HFFc6 (cell line): ENCODE measurements at regions not wholly inside any gene's neighbourhood (a gene's known extent, or its start where the extent isn't known, plus 50 kb on each side); places are given as distances from the start of the nearest gene placed in this dataset.

Source experiments
- DNase-seq: peaks from one replicate; pipeline ENCODE4 v3.0.0-alpha.2; 2018
- H3K27ac Mint-ChIP-seq: 2 replicates; pipeline ENCODE4 v1.8.0; 2020; ENCODE audit warnings: mild to moderate bottlenecking, mixed read lengths
- H3K27me3 Mint-ChIP-seq: 2 replicates; pipeline ENCODE4 v1.8.0; 2021; ENCODE audit warnings: mild to moderate bottlenecking, moderate library complexity, mixed read lengths; ENCODE audit not compliant: insufficient read depth
- H3K36me3 Mint-ChIP-seq: 2 replicates; pipeline ENCODE4 v1.8.0; 2021; ENCODE audit warnings: low read depth, mixed read lengths
- H3K4me1 Mint-ChIP-seq: 2 replicates; pipeline ENCODE4 v1.8.0; 2020; ENCODE audit warnings: low read depth, mixed read lengths
- H3K4me3 Mint-ChIP-seq: 2 replicates; pipeline ENCODE4 v1.8.0; 2020; ENCODE audit warnings: mild to moderate bottlenecking, moderate library complexity, mixed read lengths
- H3K9me3 Mint-ChIP-seq: 2 replicates; pipeline ENCODE4 v1.8.0; 2020; ENCODE audit warnings: mild to moderate bottlenecking, mixed read lengths
- TF ChIP-seq, protein P1 (sequence below): fragments of 200-600 bp; sonication (generic); IDR thresholded peaks from 2 replicates; pipeline ENCODE4 v1.5.0; 2021; ENCODE audit warnings: antibody characterized with exemption, mild to moderate bottlenecking

GRCh38 chr5:23579566-23579965, 72.2 kb downstream of the PRDM9 start:
- Mint-ChIP-seq H3K4me3 (no peak overlapping the region), H3K27me3 (no peaks in the 10 kb centered on the region), H3K9me3 (peaks cover 24% of the 10 kb centered on the region), H3K36me3 (no peaks in the 10 kb centered on the region; the same call in 1 of the 2 replicates), H3K4me1 (no peaks in the 10 kb centered on the region), H3K27ac (no peak overlapping the region)
- DNase-seq: no peak
- TF ChIP-seq, protein P1, sequence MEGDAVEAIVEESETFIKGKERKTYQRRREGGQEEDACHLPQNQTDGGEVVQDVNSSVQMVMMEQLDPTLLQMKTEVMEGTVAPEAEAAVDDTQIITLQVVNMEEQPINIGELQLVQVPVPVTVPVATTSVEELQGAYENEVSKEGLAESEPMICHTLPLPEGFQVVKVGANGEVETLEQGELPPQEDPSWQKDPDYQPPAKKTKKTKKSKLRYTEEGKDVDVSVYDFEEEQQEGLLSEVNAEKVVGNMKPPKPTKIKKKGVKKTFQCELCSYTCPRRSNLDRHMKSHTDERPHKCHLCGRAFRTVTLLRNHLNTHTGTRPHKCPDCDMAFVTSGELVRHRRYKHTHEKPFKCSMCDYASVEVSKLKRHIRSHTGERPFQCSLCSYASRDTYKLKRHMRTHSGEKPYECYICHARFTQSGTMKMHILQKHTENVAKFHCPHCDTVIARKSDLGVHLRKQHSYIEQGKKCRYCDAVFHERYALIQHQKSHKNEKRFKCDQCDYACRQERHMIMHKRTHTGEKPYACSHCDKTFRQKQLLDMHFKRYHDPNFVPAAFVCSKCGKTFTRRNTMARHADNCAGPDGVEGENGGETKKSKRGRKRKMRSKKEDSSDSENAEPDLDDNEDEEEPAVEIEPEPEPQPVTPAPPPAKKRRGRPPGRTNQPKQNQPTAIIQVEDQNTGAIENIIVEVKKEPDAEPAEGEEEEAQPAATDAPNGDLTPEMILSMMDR: no peak

DNA sequence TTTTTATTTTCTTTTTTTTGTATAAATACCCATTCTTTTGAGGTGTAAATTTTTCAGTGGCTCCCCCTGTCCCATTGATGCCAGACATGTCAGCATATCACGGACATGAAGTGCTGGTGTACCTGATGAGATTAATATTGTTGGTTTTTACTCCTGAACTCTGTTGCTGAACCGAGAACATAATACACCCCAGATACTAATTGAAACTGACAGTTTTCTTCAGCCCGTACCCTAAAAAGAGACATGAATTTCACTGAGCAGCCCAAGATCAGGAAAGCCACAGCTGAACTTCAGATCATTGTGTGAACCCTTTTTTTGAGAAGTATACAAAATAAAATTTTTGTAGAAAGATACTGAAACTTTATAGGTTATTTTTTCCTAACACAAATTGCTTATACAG, 75.7 kb downstream of the PRDM9 start:
- H3K27ac Mint-ChIP-seq: no peak overlapping the region
- no peaks in the 10 kb centered on the region for H3K4me1 Mint-ChIP-seq
- DNase-seq: no peak
- H3K36me3 Mint-ChIP-seq: no peaks in the 10 kb centered on the region
- H3K27me3 Mint-ChIP-seq: no peaks in the 10 kb centered on the region
- no peak overlapping the region for H3K4me3 Mint-ChIP-seq
- H3K9me3 Mint-ChIP-seq: peaks cover 9% of the 10 kb centered on the region
- TF ChIP-seq, protein P1: no peak

DNA sequence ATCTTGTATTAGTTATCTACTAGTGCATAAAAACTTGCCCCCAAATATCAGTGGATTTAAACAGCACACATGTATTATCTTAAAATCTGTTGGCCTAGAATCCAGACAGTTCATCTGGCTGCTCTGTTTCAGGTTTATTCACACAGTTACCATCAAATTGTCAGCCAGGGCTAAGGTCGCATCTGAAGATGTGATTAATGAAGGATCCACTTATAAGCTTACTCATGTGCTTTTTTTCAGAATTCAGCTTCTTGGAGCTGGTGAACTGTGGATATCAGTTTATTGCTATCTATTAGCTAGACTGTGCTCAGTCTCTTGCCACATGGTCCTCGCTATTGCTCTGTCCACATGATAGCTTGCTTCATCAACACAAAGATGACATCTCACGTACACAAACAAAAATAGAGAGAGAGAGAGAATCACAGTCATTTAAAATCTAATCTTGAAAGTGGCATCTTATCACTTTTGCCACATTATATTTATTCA, 81.5 kb downstream of the PRDM9 start:
- DNase-seq: no peak
- Mint-ChIP-seq H3K27ac (no peak overlapping the region), H3K9me3 (peaks cover 20% of the 10 kb centered on the region), H3K36me3 (no peaks in the 10 kb centered on the region), H3K27me3 (no peaks in the 10 kb centered on the region), H3K4me1 (no peaks in the 10 kb centered on the region), H3K4me3 (no peak overlapping the region)
- TF ChIP-seq, protein P1: no peak

DNA sequence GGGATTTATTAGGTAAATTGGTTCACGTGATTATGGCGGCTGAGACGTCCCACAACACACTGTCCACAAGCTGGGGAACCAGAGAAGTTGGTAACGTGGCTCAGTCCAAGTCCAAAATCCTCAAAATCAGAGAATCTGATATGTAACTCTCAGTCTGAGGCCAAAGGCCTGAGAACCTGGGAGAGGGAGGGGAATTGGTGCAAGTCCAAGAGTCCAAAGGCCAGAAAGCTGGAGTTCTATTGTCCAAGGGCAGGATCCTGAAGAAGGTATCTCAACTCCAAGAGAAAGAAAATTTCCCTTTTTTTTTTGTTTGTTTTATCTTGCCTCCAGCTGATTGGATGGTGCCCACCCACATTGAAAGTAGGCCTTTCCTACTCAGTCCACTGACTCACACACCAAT, 83.8 kb downstream of the PRDM9 start:
- Mint-ChIP-seq H3K27ac (no peak overlapping the region), H3K4me1 (no peaks in the 10 kb centered on the region), H3K4me3 (no peak overlapping the region), H3K27me3 (no peaks in the 10 kb centered on the region), H3K36me3 (no peaks in the 10 kb centered on the region), H3K9me3 (peaks cover 20% of the 10 kb centered on the region)
- DNase-seq: no peak
- TF ChIP-seq, protein P1: no peak

DNA sequence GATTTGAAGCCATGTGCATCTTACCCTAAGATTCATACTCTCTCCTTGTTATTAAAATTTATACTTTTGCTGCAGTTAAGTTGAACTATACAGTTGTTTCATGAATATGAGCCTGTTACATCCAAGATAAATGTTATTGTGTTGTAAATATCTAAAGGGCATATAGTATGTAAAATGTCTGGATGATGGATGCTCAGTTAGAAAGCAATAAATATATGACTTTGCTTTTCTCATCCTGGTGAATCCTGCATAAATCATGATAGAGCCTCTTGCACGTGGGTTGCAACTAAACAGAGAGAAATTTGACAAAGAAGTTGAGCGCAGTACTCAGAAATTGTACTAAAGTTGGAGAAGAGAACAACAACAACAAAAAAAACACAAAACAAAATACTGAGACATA, 99.5 kb downstream of the PRDM9 start:
- H3K4me3 Mint-ChIP-seq: no peak overlapping the region
- no peaks in the 10 kb centered on the region for H3K27me3 Mint-ChIP-seq
- H3K9me3 Mint-ChIP-seq: peaks cover 37% of the 10 kb centered on the region
- H3K4me1 Mint-ChIP-seq: no peaks in the 10 kb centered on the region
- no peak for DNase-seq
- no peak overlapping the region for H3K27ac Mint-ChIP-seq
- no peaks in the 10 kb centered on the region for H3K36me3 Mint-ChIP-seq
- TF ChIP-seq, protein P1: no peak

GRCh38 chr5:23612701-23613100, 105.3 kb downstream of the PRDM9 start:
- TF ChIP-seq, protein P1: no peak
- no peaks in the 10 kb centered on the region for H3K27me3 Mint-ChIP-seq
- peaks cover 49% of the 10 kb centered on the region for H3K9me3 Mint-ChIP-seq
- no peak overlapping the region for H3K27ac Mint-ChIP-seq
- DNase-seq: no peak
- no peaks in the 10 kb centered on the region for H3K4me1 Mint-ChIP-seq
- no peaks in the 10 kb centered on the region for H3K36me3 Mint-ChIP-seq
- no peak overlapping the region for H3K4me3 Mint-ChIP-seq
